Fibroblast of peridontal ligament (primary cell): ENCODE measurements at regions not wholly inside any gene's neighbourhood (a gene's known extent, or its start where the extent isn't known, plus 50 kb on each side); places are given as distances from the start of the nearest gene placed in this dataset.

Experiments used
- DNase-seq: peaks from one replicate; pipeline ENCODE4 v3.0.0-alpha.2; 2010; ENCODE audit errors: extremely low read depth

GRCh38 chr14:38848243-38848935 is 254.6 kb downstream of the SEC23A start:
- DNase-seq: no peak

- no peak for DNase-seq
Observed at GRCh38 chr14:38847161-38847560, 255.9 kb downstream of the SEC23A start.

- no peak for DNase-seq
Observed at GRCh38 chr14:38839694-38840365, 263.2 kb downstream of the SEC23A start.

DNA sequence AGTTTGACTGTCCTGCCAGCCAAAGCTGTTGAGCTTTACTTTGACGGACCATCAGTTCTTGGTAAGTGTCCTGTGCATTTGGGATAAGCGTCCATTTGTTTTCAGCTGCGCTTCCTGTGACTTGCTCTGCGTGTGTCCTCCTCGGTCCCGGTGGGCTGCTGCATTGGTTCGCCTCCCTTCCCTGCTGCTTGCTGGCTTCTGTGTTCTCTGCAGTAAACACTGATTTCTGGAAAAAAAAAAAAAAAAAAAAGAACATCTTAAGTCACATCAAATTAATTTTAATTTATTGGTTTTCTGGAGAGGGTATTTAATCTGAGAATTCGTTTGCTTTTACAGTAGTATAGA is 264.1 kb downstream of the SEC23A start:
- no peak for DNase-seq

GRCh38 chr14:38838049-38838978 is 264.7 kb downstream of the SEC23A start:
- DNase-seq: no peak

DNA sequence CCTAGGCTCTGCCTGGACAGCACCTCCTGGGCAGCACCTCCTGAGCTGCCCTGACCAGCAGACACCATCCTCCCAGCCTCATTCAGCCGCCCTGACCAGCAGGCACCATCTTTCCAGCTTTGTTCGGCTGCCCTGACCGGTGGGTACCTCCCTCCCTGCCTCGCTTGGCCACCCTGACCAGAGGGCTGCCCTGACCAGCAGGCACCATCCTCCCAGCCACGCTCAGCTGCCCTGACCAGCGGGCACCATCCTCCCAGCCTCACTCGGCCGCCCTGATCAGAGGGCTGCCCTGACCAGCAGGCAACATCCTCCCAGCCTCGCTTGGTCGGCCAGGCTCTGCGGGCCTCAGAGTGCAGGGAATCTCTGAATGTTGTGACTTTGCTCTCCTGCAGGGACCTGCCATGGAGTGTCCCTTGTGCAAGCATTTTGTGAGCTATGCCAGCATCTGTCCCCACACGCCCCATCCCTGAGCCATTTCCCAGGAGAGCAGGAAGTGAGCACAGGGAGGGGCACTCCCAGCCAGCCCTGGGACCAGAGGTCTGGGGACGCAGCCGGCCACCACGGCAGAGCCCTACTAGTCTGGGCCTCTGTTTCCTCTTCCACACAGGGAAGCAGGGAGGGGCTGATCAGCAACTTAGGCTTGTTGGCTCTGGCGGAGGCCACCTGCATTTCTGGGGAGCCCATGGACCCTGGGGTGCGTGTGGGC is 265.5 kb downstream of the SEC23A start:
- no peak for DNase-seq

GRCh38 chr14:38836539-38836938 is 266.5 kb downstream of the SEC23A start:
- DNase-seq: no peak

DNA sequence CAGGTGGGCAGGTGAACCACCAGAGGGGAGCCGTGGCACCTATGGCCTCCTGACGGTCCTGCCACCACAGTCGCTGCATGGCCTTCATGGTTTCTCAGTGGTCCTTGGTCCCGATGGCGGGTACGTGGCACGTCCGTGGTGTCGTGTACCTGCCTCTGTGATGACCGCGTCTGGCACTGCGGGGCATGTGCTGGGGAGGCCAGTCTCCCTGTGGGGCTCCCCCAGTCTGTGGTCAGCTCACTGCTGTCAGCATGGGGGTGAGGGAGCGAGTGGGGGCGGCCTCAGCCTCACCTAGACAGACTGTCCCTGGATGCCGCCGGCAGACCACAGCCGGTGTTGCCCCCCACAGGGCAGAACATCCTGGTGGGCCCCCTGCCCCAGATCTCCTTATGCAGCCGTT is 267.2 kb downstream of the SEC23A start:
- no peak for DNase-seq

DNA sequence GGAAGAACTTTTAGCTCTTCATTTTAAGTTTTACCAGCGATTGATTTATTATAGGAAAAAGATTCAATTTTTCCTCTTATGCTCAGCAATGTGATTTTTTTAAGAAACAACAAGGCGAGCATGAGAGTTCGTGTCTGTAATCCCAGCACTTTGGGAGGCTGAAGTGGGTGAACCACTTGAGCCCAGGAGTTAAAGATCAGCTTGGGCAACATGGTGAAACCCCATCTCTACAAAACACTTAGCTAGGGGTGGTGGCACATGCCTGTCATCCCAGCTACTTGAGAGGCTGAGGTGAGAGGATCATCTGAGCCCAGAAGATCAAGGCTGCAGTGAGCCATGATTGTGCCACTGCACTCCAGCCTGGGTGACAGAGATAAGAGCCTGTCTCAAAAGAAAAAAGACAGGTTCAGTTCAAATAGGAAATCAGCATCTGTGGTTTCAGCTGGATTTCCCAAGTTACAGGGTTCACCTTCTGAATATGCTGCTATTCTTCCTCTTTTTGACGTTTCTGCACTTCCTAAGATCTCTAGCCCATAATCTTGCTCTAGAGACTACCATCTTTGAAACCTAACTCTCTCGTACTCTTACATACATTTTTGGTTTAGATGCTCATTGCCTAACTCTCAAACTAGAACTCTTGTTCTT is 274.7 kb downstream of the SEC23A start:
- no peak for DNase-seq

- DNase-seq: no peak
Observed at GRCh38 chr14:38824706-38825105, 278.3 kb downstream of the SEC23A start.

DNA sequence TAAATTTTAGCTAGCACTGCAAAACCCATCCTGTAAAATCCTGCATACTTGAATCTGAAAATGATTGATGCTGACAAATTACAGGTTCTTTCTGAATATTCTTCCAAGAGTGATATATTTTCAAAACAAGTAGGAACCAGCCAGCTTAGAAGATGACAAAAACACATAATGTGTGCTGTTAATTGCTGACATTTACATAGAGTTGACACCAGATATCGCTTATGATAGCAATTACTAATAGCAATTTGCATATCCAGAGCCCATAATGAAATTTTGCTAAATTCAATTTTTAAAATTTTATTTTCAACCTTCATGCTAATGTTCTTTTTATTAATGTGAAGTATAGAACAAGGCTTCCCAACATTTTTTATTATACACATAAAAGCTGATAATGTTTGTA is 284.5 kb downstream of the SEC23A start:
- DNase-seq: no peak

- DNase-seq: no peak
Observed at GRCh38 chr14:38808734-38809455, 294.1 kb downstream of the SEC23A start.

GRCh38 chr14:38799671-38800070 is 303.4 kb downstream of the SEC23A start:
- DNase-seq: no peak

GRCh38 chr14:38794677-38795076 is 308.4 kb downstream of the SEC23A start:
- no peak for DNase-seq

- DNase-seq: no peak
Observed at GRCh38 chr14:38791862-38792261, 311.2 kb downstream of the SEC23A start.

GRCh38 chr14:38790916-38791315 is 312.1 kb downstream of the SEC23A start:
- no peak for DNase-seq

DNA sequence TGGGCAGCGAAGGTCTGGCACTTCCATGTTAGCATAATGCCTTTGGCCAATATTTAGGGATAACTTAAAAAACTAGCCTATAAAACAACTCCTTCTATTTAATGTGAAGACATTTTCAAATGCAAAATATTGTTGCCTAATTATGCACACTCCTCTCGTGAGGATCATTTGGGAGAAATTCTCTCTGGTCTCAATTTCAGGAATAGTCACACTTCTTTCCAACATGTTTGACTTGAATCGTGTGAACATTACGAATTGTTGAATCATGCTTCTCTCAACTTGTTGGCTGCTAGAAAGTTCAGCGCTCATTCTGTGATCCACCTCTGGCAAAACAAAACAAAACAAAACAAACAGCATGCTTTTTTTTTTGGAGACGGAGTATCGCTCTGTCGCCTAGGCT is 313.2 kb downstream of the SEC23A start:
- DNase-seq: no peak

DNA sequence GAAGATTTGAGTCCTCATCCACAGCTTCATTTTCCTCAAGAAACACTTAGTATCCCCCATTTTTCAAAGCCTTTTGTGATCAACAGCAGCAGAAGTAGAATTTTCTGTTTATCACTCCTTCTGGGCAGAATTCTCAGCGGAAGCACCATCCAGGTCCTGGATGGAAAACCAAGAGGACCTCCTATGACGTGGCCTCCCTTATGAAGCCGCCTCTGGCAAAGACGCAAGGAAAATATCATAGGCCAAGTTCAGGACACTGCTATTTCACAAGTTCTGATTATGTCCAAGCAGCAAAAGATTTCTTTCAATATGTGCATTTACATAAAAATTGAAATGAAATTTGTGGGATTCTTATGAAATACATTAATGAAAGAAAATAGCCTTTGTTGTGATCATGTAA is 315.0 kb downstream of the SEC23A start:
- DNase-seq: no peak

- no peak for DNase-seq
Observed at GRCh38 chr14:38786921-38787320, 316.1 kb downstream of the SEC23A start.

DNA sequence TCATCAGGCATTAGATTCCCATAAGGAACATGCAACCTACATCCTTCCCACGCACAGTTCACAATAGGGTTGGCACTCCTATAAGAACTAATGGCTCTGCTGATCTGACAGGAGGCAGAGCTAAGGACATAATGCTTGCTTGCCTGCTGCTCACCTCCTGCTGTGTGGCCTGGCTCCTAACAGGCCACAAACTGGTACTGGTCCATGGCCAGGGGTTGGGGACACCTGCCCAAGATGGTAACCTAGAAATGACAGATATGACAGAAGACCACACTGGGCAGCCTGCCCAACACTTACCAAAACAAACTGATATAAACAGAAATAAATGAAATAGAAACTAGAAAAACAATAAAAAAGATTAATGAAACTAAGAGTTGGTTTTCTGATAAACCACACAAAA is 325.6 kb downstream of the SEC23A start:
- no peak for DNase-seq

GRCh38 chr14:38775986-38776385 is 327.0 kb downstream of the SEC23A start:
- DNase-seq: no peak
